ENCODE measurements at regions not wholly inside any gene's neighbourhood (a gene's known extent, or its start where the extent isn't known, plus 50 kb on each side); places are given as distances from the start of the nearest gene placed in this dataset.

- no peak for TF ChIP-seq USF2 (IDR thresholded peaks at IDR 0.05; ENCODE audit: low read length)
- no peak for TF ChIP-seq BCL11A (IDR thresholded peaks at IDR 0.05; ENCODE audit: low read depth in 2 of 2, low read length in 2 of 2)
- no peak for TF ChIP-seq CTCF (IDR thresholded peaks at IDR 0.05; ENCODE audit: control extremely low read depth in 1 of 3, insufficient read depth in 1 of 3, low read depth in 1 of 3, low read length in 3 of 3)
- TF ChIP-seq POLR2AphosphoS5 (IDR thresholded peaks at IDR 0.05; ENCODE audit: low read depth, low read length), result no peak
- TF ChIP-seq RBBP5 (IDR thresholded peaks at IDR 0.05; ENCODE audit: borderline replicate concordance, low read depth, low read length), result no peak
- TF ChIP-seq CBX8 (IDR thresholded peaks at IDR 0.05; ENCODE audit: borderline replicate concordance, low read depth, low read length), result no peak
- no peak for TF ChIP-seq GABPA (IDR thresholded peaks at IDR 0.05; ENCODE audit: borderline replicate concordance, insufficient read depth, low read length)
- no peak for TF ChIP-seq KDM1A (IDR thresholded peaks at IDR 0.05; ENCODE audit: borderline replicate concordance, low read length)
Observed at GRCh38 chr9:129485145-129485774, 135.6 kb downstream of the C9orf50 start.
